Smooth muscle cell (in vitro differentiated cells): ENCODE measurements at regions not wholly inside any gene's neighbourhood (a gene's known extent, or its start where the extent isn't known, plus 50 kb on each side); places are given as distances from the start of the nearest gene placed in this dataset.

Experiments used
- DNase-seq: peaks from one replicate; lab custom pipeline; 2025; ENCODE audit not compliant: unreplicated experiment; lab: John Stamatoyannopoulos, UW
- H2AFZ ChIP-seq: fragments of 200-600 bp; sonication (generic); 2 replicates; pipeline ENCODE4 v1.6.0; 2016; ENCODE audit warnings: antibody characterized with exemption, low read depth, mild to moderate bottlenecking
- H3F3A ChIP-seq: fragments of 200-600 bp; sonication (generic); 2 replicates; pipeline ENCODE4 v1.6.0; 2017; ENCODE audit warnings: antibody characterized with exemption, low read depth
- H3K27ac ChIP-seq: fragments of 200-600 bp; sonication (generic); 2 replicates; pipeline ENCODE4 v1.5.1; 2016; ENCODE audit warnings: low read depth, mild to moderate bottlenecking
- H3K27me3 ChIP-seq: fragments of 200-600 bp; sonication (generic); 2 replicates; pipeline ENCODE4 v1.6.1; 2016; ENCODE audit warnings: low read depth, mild to moderate bottlenecking
- H3K36me3 ChIP-seq: fragments of 200-600 bp; sonication (generic); 2 replicates; pipeline ENCODE4 v1.5.1; 2016; ENCODE audit warnings: low read depth
- H3K4me1 ChIP-seq: fragments of 200-600 bp; sonication (generic); 2 replicates; pipeline ENCODE4 v1.5.1; 2016; ENCODE audit warnings: low read depth
- H3K4me2 ChIP-seq: fragments of 200-600 bp; sonication (generic); 2 replicates; pipeline ENCODE4 v1.6.0; 2016; ENCODE audit warnings: mild to moderate bottlenecking
- H3K4me3 ChIP-seq: fragments of 200-600 bp; sonication (generic); 2 replicates; pipeline ENCODE4 v1.5.1; 2016; ENCODE audit warnings: mild to moderate bottlenecking
- H3K79me2 ChIP-seq: fragments of 200-600 bp; sonication (generic); 2 replicates; pipeline ENCODE4 v1.6.0; 2016; ENCODE audit warnings: low read depth, mild to moderate bottlenecking
- H3K9ac ChIP-seq: fragments of 200-600 bp; sonication (generic); 2 replicates; pipeline ENCODE4 v1.6.0; 2016; ENCODE audit warnings: low read depth
- H3K9me3 ChIP-seq: fragments of 200-600 bp; sonication (generic); replicated peaks from 2 replicates; pipeline ENCODE4 v1.5.1; 2016; ENCODE audit warnings: low read depth
- H4K20me1 ChIP-seq: fragments of 200-600 bp; sonication (generic); 2 replicates; pipeline ENCODE4 v1.6.0; 2016; ENCODE audit warnings: low read depth
- CTCF ChIP-seq: fragments of 200-600 bp; sonication (generic); IDR thresholded peaks from 2 replicates; pipeline ENCODE4 v1.5.1; 2017; ENCODE audit warnings: borderline replicate concordance, mild to moderate bottlenecking, antibody characterized with exemption; ENCODE audit not compliant: insufficient read depth, poor library complexity, severe bottlenecking
- whole genome bisulfite sequencing: methylation state at CpG from one replicate; pipeline ENCODE4 v1.1.7; 2016; ENCODE audit warnings: low lambda C conversion rate; 5-methylcytosine and 5-hydroxymethylcytosine counted together

- H3K27ac ChIP-seq: no peak overlapping the region
- no peak for DNase-seq
- no peaks in the 10 kb centered on the region for H3K79me2 ChIP-seq
- WGBS: 86% methylated on average over 4 of the region's 4 CpGs
- no peak overlapping the region for H3K4me2 ChIP-seq
- no peak overlapping the region for H3K4me3 ChIP-seq
- H3K36me3 ChIP-seq: no peaks in the 10 kb centered on the region
- H3K9me3 ChIP-seq: no peaks in the 10 kb centered on the region
- H3K27me3 ChIP-seq: no peaks in the 10 kb centered on the region
- no peaks in the 10 kb centered on the region for H4K20me1 ChIP-seq
- no peak overlapping the region for H2AFZ ChIP-seq
- no peak for TF ChIP-seq CTCF
- no peaks in the 10 kb centered on the region for H3F3A ChIP-seq
- H3K4me1 ChIP-seq: no peaks in the 10 kb centered on the region
- H3K9ac ChIP-seq: no peak overlapping the region
Measured at GRCh38 chr12:98343002-98343567, 172.3 kb upstream of the TMPO start.

GRCh38 chr12:98344046-98344930 is 171.1 kb upstream of the TMPO start:
- H3K4me3 ChIP-seq: no peak overlapping the region
- no peaks in the 10 kb centered on the region for H3K79me2 ChIP-seq
- H3K27me3 ChIP-seq: no peaks in the 10 kb centered on the region
- no peak overlapping the region for H2AFZ ChIP-seq
- no peak for TF ChIP-seq CTCF
- H4K20me1 ChIP-seq: no peaks in the 10 kb centered on the region
- H3K27ac ChIP-seq: no peak overlapping the region
- WGBS: 61% methylated on average over 8 of the region's 8 CpGs
- DNase-seq: no peak
- H3K9ac ChIP-seq: no peak overlapping the region
- H3K4me1 ChIP-seq: no peaks in the 10 kb centered on the region
- no peak overlapping the region for H3K4me2 ChIP-seq
- no peaks in the 10 kb centered on the region for H3F3A ChIP-seq
- H3K9me3 ChIP-seq: no peaks in the 10 kb centered on the region
- H3K36me3 ChIP-seq: no peaks in the 10 kb centered on the region

- Histone ChIP-seq H3K9me3 (no peaks in the 10 kb centered on the region), H2AFZ (no peak overlapping the region), H3K9ac (no peak overlapping the region), H3K27ac (no peak overlapping the region), H3K79me2 (no peaks in the 10 kb centered on the region), H3F3A (no peaks in the 10 kb centered on the region), H3K4me1 (no peaks in the 10 kb centered on the region), H4K20me1 (no peaks in the 10 kb centered on the region), H3K27me3 (no peaks in the 10 kb centered on the region), H3K4me2 (no peak overlapping the region), H3K36me3 (no peaks in the 10 kb centered on the region), H3K4me3 (no peak overlapping the region)
- WGBS: 88% methylated on average over 6 of the region's 6 CpGs
- TF ChIP-seq CTCF: no peak
- no peak for DNase-seq
Measured at GRCh38 chr12:98345308-98345876, 170.0 kb upstream of the TMPO start.
